NCI-H187 (cell line): ENCODE measurements at regions not wholly inside any gene's neighbourhood (a gene's known extent, or its start where the extent isn't known, plus 50 kb on each side); places are given as distances from the start of the nearest gene placed in this dataset.

Experiments used
- DNase-seq, 2 experiments: peaks; one replicate each; lab custom pipeline; 2025; lab: John Stamatoyannopoulos, UW

DNA sequence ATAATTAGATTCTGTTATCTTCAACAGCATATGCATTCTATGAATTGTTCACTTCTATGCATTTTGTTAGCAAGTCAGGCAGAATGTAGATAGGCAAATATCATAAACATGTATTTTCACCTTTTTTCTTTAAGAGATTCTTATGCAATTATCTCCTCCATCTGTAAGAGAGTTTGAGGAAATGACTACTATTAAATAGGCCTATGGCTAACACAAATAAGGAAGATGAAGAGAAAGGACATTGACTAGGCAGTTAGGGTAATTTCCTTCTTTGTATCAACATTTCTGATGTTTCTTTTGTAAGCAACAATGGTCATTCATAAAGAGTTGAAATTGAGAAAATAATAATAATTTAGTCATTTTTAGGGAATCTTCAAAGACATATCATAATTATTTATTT, 145.2 kb upstream of the CDH12 start:
- DNase-seq: no peak

DNA sequence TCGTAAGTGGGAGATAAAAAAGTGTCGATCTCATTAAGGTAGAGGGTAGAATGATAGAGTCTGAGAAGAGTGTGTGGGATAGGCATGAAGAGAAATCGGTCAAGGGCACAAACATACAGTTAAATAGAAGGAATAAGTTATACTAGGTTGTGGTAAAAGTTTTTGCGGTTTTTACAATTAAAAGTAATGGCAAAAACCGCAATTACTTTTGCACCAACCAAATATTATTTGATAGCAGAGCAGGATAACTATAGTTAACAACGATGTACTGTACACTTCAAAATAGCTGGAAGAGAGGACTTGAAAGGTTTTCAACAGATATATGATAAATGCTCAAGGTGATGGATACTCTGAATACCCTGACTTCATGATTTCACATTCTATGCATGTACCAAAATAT, 135.8 kb upstream of the CDH12 start:
- no peak for DNase-seq

DNA sequence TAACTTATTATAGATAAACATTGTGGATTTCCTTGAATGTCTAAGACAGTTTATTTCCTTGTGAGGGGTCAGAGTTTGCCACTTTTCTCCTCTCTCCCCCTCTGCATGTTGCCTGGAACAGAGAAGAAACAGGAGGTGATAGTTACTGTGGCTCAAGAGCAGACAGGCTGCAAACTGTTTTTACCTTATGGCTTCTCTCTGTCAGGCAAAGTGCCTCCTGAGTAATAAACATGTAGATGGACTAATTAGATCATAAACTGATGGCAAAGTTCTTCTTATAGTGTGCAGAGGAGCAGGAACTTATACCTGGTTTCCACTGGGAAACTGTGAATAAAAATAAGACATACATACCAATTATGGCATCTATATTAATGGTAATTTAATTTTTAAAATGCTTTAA, 133.1 kb upstream of the CDH12 start:
- no peak for DNase-seq

DNA sequence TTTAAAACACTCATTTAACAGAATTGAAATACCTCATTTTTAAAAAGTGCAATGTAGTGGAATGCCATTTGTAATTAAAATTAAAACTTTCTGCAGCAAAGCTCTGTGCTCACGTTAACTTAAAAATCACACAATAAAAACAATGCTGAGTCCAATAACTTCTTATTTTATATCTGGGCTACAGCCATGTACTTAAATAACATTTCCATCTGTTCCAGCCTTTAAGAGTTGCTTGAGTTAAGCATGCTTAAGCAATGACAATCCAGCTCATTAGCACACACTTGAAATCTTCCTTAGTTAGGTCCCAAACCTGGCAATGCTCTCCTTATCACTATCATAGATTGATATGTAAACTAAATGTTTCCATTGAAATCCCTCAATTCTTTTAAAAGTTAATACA, 132.3 kb upstream of the CDH12 start:
- DNase-seq: no peak

DNA sequence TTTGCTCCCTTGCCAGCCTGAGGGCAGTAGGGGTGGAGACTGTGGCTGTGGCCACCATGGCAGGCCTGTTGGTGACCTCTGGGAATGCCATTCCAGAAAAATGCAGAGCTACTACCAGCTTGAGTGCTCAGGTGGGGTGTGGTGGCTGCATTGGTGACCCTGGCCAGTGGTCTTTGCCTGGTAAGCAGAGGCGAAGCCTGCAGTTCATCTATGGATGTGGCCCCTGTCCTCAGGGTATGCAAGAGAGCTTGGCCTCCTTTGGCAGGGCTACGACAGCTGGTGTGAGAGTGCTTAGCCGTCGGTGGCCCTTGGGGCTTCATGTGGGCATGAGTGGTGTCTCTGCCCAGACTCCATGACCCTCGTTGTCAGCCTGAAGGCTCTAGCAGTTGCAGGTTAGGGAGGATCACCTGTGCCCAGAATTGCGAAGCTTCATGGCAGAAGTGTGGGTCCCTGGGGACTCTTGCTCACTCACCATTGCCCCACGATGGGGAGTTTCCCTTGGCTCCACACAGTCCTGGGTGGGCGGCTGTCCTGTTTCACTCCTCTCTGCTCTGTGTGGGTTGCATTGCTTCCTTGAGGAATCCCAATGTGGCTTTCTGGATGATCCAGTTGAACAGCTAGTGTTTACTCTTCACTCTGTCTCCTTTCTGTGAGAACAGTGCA, 117.9 kb upstream of the CDH12 start:
- no peak for DNase-seq

DNA sequence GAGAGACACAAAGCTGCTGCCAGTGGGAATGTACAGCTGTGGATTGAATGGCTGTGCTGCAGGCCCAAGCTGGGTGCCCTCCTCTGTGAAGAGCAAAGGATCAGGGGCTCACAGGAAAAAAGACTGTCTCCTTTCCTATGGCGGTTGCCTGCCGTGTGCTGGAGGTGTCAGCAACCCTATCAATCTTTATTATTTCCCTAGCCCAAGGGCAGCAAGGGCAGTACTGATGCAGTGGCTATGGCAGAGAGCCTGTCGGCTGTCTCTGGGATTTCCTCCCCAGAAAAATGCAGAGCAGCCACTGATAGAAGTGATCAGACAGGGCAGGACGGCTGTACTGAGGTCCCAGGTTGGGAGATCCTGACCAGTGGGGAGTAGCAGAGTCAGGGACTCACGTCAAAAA, 117.3 kb upstream of the CDH12 start:
- DNase-seq: no peak

DNA sequence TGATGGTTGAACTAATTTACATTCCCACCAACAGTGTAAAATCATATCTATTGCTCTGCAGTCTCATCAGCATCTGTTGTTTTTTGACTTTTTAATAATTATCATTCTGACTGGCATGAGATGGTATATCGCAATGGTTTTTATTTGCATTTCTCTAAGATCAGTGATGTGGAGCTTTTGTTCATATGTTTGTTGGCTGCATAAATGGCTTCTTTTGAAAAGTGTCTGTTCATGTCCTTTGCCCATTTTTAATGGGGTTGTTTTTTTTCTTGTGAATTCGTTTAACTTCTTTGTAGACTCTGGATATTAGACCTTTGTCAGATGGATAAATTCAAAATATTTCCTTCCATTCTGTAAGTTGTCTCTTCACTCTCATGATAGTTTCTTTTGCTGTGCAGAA, 115.2 kb upstream of the CDH12 start:
- no peak for DNase-seq

DNA sequence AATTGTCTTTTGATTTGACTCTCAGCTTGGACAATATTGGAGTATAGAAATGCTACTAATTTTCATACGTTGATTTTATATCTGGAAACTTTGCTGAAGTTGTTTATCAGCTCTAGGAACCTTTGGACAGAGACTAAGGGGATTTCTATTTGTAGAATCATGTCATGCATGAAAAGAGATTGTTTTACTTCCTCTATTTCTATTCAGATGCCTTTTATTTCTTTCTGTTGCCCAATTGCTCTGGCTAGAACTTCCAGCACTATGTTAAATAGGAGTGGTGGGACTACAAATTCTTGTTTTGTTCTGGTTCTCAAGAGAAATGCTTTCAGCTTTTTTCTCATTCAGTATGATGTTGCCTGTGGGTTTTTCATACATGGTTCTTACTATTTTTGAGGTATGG, 112.8 kb upstream of the CDH12 start:
- DNase-seq: no peak

DNA sequence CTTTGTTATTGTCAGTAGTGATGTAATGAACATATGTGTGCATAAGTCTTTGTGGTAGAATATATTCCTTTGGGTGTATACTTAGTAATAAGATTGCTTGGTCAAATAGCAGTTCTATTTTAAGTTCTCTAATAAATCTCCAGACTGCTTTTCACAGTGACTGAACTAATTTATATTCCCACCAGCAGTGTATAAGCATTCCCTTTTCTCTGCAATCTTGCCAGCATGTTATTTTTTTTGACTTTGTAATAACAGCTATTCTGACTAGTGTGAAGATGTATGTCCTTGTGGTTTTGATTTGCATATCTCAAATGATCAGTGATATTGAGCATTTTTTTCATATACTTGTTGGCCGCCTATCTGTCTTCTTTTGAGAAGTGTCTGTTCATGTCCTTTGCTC, 111.5 kb upstream of the CDH12 start:
- DNase-seq: no peak

DNA sequence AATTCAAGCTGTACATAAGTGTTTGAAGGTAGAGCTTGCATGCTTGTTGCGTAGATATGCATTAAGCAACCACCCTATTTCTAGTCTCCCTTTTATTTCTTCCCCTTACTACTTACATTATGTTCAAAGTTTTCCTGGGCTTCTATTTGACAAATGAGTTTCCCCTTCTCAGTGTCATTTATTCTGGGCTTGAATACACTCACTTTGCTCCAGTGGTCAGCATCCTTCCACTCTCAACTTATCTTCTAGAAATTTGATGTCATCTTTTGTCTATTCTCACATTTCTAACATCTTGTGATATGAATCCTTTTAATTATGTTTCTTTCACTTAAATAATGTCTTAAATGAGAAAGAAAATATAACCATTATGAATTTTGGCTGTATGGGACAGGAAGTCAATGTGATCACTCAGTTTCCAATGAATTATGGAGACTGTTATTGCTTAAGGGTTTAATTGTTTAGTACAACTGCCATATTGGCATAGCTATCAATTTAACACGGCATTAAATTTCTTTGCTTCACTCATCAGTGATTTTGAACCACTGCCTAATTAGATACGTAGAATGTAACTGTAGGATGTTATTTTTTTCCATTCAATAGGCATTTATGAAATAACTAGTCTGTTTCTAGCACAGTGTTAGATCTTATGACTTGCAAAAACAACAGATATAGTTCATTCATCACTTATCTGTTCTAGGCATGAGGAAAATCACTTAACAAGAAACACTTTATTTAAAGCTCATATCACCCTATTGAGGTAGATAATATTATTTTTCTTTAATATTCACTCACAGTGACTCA, 105.5 kb upstream of the CDH12 start:
- DNase-seq: no peak

DNA sequence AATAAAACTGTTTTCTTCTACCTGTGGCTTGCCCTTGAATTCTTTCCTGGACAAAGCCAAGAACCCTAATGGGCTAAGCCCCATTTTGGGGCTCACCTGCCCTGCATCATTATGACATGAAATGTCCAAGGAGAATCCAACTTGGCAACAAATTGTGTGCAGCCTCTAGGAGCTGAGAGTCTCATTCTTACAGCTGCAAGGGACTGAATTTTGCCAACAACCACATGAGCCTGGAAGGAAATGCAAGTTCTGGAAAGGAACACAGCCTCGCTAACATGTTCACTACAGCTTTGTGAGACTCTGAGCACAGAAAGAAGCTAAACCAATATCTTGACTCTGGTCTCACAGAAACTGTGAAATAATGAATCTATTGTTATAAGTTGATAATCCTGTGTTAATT, 94.8 kb upstream of the CDH12 start:
- DNase-seq: no peak

DNA sequence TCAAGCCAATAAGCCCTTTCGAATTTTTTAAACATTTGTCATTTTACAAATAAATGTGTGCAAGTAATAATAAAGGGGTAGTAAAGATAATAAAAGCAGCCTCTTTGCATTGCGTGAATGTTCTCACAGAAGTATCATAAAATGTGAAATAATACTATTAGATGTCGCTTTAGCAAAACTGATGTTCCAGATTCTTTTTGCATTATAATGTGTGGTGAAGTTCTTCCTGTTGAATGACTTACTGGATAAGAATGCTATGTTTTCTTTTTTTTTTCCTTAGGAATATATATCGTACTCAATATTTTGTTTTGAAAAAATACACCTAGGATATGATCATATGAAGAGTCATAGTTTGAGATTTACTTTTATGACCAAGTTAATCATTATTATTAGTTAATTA, 85.2 kb upstream of the CDH12 start:
- no peak for DNase-seq

DNA sequence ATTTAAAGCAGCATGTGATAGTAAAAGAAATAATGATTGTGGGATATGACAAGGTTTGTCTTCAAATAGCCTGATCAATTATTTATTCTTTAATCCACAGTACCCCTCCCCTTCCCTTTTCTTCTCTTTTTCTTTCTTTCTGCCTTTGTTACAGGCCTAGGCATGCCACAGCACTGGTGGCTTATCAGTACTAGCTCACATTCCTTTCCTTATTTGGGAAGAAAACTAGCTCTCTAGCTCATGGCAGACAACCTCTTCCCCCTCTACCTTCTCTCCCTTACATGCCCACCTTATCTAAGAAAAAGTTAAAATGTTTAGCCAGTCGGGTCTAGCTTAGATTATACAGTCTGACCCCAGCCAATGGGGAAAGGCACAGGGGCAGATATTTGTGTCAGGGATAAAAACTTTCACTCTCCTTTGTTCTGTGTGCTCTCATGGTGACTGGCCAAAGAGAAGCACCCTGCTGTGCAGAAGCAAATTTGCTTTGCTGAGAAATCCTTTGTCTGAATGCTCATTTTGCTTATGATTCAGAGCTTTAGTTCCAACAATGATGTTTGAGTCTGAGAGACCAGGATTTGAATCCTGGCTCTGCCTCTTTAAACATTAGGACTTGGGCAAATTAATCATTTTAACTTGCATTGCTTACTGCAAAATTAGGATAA, 75.8 kb upstream of the CDH12 start:
- DNase-seq: no peak

DNA sequence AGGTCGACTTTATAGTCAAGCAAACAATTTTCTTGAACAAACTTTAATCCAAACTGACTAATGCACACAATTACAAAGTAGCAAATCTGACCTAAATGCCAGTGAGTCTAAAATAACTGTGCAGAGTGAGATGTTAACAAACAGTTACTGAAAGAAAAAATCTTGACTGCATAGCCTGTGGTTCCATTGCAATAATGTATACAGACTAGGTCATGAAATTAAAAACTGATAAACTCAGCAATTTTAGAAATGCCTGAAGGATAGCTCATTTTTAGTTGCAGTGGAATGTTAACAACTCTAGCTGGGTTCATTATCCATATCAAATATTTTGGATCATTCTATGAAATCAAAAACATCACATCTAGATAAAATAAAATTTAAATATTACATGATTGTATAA, 73.4 kb upstream of the CDH12 start:
- no peak for DNase-seq

DNA sequence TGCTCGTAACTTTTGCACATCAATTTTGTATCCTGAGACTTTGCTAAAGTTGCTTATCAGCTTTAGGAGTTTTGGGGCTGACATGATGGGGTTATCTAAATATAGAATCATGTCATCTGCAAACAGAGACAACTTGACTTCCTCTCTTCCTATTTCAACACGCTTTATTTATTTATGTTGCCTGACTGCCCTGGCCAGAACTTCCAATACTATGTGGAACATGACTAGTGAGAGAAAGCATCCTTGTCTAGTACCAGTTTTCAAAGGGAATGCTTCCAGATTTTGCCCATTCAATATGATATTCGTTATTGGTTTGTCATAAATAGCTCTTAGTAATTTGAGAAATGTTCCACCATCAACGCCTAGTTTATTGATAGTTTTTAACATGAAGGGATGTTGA, 65.4 kb upstream of the CDH12 start:
- DNase-seq: no peak

DNA sequence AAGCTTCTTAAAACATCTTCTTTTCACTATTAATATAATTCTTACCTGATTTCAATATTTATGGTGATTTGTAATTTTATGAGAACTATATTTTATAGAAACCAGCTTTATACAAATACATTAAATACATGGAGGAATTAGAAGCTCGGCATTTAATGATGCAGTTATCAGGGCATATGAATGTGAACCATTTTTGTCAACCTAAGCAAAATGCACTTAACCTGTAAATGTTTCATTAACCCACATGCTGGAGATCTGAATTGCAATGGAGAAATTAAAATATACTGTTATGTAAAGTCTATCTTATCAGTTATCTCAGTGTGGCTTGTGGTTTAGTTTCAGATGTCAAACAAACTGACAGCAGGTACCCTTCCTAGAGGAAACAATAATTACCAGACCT, 63.2 kb upstream of the CDH12 start:
- DNase-seq: no peak

DNA sequence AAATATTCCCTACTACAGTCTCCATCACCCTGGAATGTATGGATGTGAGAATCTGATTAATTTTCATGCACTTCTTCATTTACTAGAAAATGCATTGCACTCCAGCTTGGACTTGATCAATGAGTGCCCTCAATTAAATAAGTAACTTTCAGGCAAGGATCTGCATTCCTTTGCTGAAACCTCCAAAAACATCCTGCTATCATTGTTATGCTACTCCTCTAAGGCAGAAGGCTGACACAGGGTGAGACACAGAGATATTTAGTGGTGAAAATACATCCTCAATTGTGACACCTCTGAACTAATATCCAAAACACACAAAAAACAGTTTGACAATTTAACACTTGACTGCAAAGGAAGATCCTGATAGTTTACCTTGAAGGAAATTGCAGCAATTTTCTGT, 57.9 kb upstream of the CDH12 start:
- no peak for DNase-seq

DNA sequence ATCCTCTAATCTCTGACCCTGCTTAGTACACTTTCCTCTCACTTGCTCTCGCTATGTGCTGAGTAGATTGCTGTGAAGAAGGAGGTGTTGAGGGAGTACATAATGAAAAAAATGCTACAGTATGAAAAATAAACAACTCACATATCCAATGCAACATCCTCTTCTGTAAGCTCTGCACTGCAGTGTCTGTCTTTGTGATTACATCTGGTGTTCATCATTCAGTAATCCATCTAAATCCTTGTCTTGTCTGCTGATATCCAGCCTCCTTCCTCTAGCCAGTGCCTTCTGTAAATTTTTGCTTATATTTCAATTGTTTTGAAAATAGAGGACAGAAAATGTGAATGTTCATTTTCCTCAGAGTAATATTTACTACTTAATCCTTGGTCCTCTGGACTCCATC, 57.4 kb upstream of the CDH12 start:
- DNase-seq: no peak

DNA sequence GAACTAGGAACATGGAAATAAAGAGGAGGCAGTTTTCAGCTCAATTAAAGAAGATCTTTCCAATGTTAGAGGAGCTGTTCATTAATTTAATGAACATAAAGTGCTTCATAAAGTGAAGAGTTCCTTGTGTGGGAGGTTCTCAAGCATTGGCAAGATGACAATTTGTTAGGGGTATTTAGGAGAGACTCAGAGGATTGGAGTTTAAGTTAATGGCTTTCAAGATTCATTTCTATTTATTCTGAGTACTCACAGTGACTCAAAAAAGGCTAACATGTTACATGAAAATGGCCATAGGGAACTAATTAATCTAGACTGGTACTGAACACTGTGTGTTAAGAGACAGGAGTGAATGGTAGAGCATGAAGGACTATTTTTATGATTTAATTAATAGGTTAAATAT, 55.4 kb upstream of the CDH12 start:
- DNase-seq: no peak

DNA sequence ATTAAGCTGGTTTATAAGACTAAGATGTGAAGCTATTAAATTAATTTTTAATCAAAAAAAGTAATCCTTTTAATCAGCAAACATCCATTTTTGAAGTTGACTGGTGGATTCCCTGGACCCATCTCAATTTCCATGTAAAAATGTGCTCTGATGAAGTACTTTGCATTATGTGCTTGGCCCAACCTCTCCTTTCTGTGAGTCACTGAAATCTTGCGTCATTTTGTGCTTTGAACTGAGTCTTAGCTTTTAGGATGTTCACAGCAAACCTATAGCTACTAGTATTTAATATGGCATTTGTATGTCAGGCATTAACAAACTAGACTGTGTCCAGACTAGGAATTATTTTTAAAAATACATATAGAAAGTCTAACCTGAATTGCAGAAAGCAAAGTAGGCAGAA, 55.0 kb upstream of the CDH12 start:
- DNase-seq: no peak
